PC-3 (cell line): ENCODE measurements at regions not wholly inside any gene's neighbourhood (a gene's known extent, or its start where the extent isn't known, plus 50 kb on each side); places are given as distances from the start of the nearest gene placed in this dataset.
"Not testable (repeated sequence)": the region's sequence is repeated elsewhere in the genome, so short reads cannot be mapped to it uniquely, and the experiment has no call there.

Experiments used
- ATAC-seq: fragments of 200-7000 bp; cut with Tn5 transposase; 2 replicates; pipeline ENCODE4 v1.9.1; 2020; ENCODE audit warnings: mild to moderate bottlenecking, moderate library complexity
- BruUV-seq: library from RNA; stranded (reverse); fragments of 400-500 nt; replicated peaks from 2 replicates; lab custom pipeline; 2021; lab: Mats Ljungman, UMichigan
- CTCF ChIA-PET: fragments of 300-600 bp; sonication (Branson Sonifier 250); formaldehyde crosslinking; loops from one replicate; lab custom pipeline; 2022; ENCODE audit warnings: antibody characterized with exemption; lab: Charles Lee
- POLR2A ChIA-PET: fragments of 300-600 bp; sonication (Branson Sonifier 250); formaldehyde crosslinking; loops from one replicate; lab custom pipeline; 2022; ENCODE audit warnings: antibody characterized with exemption; ENCODE audit not compliant: unreplicated experiment; lab: Charles Lee
- DNase-seq: peaks from one replicate; pipeline ENCODE4 v3.0.0-alpha.2; 2015
- H2AFZ ChIP-seq: fragments of 300-600 bp; sonication (generic); 2 replicates; pipeline ENCODE4 v1.6.0; 2016; ENCODE audit warnings: antibody characterized with exemption, low read length
- H3F3A ChIP-seq: fragments of 300-600 bp; sonication (generic); one replicate; pipeline ENCODE4 v1.6.0; 2017; ENCODE audit warnings: antibody characterized with exemption, low read length, control low read depth, mild to moderate bottlenecking; ENCODE audit not compliant: unreplicated experiment
- H3K27ac ChIP-seq: fragments of 300-600 bp; sonication (generic); 2 replicates; pipeline ENCODE4 v1.5.1; 2016; ENCODE audit warnings: mild to moderate bottlenecking, low read length
- H3K27me3 ChIP-seq: fragments of 300-600 bp; sonication (generic); 2 replicates; pipeline ENCODE4 v1.6.1; 2016; ENCODE audit warnings: low read length, mixed read lengths
- H3K36me3 ChIP-seq: fragments of 300-600 bp; sonication (generic); 2 replicates; pipeline ENCODE4 v1.6.1; 2016; ENCODE audit warnings: low read depth, mixed run types, low read length, mixed read lengths
- H3K4me1 ChIP-seq: fragments of 300-600 bp; sonication (generic); 2 replicates; pipeline ENCODE4 v1.5.1; 2016; ENCODE audit warnings: low read length; ENCODE audit not compliant: insufficient read depth
- H3K4me2 ChIP-seq: fragments of 300-600 bp; sonication (generic); 2 replicates; pipeline ENCODE4 v1.6.0; 2016; ENCODE audit warnings: low read length
- H3K4me3 ChIP-seq: fragments of 300-600 bp; sonication (generic); 2 replicates; pipeline ENCODE4 v1.5.1; 2016; ENCODE audit warnings: mild to moderate bottlenecking, low read length, mixed read lengths
- H3K79me2 ChIP-seq: fragments of 300-600 bp; sonication (generic); 2 replicates; pipeline ENCODE4 v1.6.1; 2017; ENCODE audit warnings: low read length, mixed read lengths
- H3K9ac ChIP-seq: fragments of 300-600 bp; sonication (generic); 2 replicates; pipeline ENCODE4 v1.6.0; 2016; ENCODE audit warnings: mild to moderate bottlenecking, low read length
- H3K9me2 ChIP-seq: fragments of 300-600 bp; sonication (generic); replicated peaks from 2 replicates; pipeline ENCODE4 v1.6.1; 2016; ENCODE audit warnings: mixed run types, low read length, mixed read lengths
- H3K9me3 ChIP-seq: fragments of 300-600 bp; sonication (generic); 2 replicates; pipeline ENCODE4 v1.6.1; 2016; ENCODE audit warnings: low read length, mixed read lengths
- H4K20me1 ChIP-seq: fragments of 300-600 bp; sonication (generic); 2 replicates; pipeline ENCODE4 v1.6.1; 2016; ENCODE audit warnings: low read length, mixed read lengths
- intact Hi-C: fragments of 100-400 bp; cut with micrococcal nuclease; formaldehyde crosslinking; loops from 2 replicates; pipeline ENCODE4 v1.9.0; 2023

- H3K9me3 ChIP-seq, H3F3A ChIP-seq, H3K9me2 ChIP-seq, intact Hi-C loops, H3K4me1 ChIP-seq, H3K27ac ChIP-seq, DNase-seq, ATAC-seq, H3K4me2 ChIP-seq, POLR2A ChIA-PET, H3K9ac ChIP-seq, H3K4me3 ChIP-seq, H3K36me3 ChIP-seq, CTCF ChIA-PET, BruUV-seq, H3K27me3 ChIP-seq, H4K20me1 ChIP-seq, H2AFZ ChIP-seq, H3K79me2 ChIP-seq: not testable (repeated sequence)
Observed at GRCh38 chr6:26770941-26771666, 111.6 kb upstream of the ZNF322 start.

GRCh38 chr6:26773414-26773813, 113.9 kb upstream of the ZNF322 start:
- H3K9ac ChIP-seq, H2AFZ ChIP-seq, ATAC-seq, H4K20me1 ChIP-seq, POLR2A ChIA-PET, H3K4me3 ChIP-seq, CTCF ChIA-PET, H3K27me3 ChIP-seq, BruUV-seq, H3F3A ChIP-seq, H3K4me2 ChIP-seq, H3K4me1 ChIP-seq, H3K27ac ChIP-seq, H3K36me3 ChIP-seq, DNase-seq, H3K9me3 ChIP-seq, H3K79me2 ChIP-seq, intact Hi-C loops, H3K9me2 ChIP-seq: not testable (repeated sequence)

GRCh38 chr6:26780563-26780962, 121.0 kb upstream of the ZNF322 start:
- H3K27me3 ChIP-seq, CTCF ChIA-PET, H3K9me3 ChIP-seq, DNase-seq, H3K4me3 ChIP-seq, H3F3A ChIP-seq, H2AFZ ChIP-seq, H3K27ac ChIP-seq, H4K20me1 ChIP-seq, BruUV-seq, H3K36me3 ChIP-seq, POLR2A ChIA-PET, H3K9ac ChIP-seq, H3K4me1 ChIP-seq, H3K79me2 ChIP-seq, H3K9me2 ChIP-seq, H3K4me2 ChIP-seq, intact Hi-C loops, ATAC-seq: not testable (repeated sequence)

- POLR2A ChIA-PET, H4K20me1 ChIP-seq, CTCF ChIA-PET, H3K27ac ChIP-seq, intact Hi-C loops, H2AFZ ChIP-seq, H3K4me2 ChIP-seq, H3K4me3 ChIP-seq, ATAC-seq, H3K79me2 ChIP-seq, H3K36me3 ChIP-seq, BruUV-seq, H3K9me3 ChIP-seq, H3K27me3 ChIP-seq, H3K4me1 ChIP-seq, H3K9ac ChIP-seq, H3F3A ChIP-seq, DNase-seq, H3K9me2 ChIP-seq: not testable (repeated sequence)
Observed at GRCh38 chr6:26795474-26796307, 136.1 kb upstream of the ZNF322 start.

GRCh38 chr6:26799903-26800633, 140.5 kb upstream of the ZNF322 start:
- H3K4me3 ChIP-seq, ATAC-seq, H3K9me3 ChIP-seq, DNase-seq, CTCF ChIA-PET, H3K9ac ChIP-seq, intact Hi-C loops, H2AFZ ChIP-seq, BruUV-seq, H3K9me2 ChIP-seq, H3F3A ChIP-seq, POLR2A ChIA-PET, H3K4me2 ChIP-seq, H3K36me3 ChIP-seq, H3K4me1 ChIP-seq, H3K79me2 ChIP-seq, H3K27ac ChIP-seq, H3K27me3 ChIP-seq, H4K20me1 ChIP-seq: not testable (repeated sequence)

GRCh38 chr6:26803762-26804161, 144.2 kb upstream of the ZNF322 start:
- ATAC-seq: not testable (repeated sequence)

More at GRCh38 chr6:26803762-26804161, 144.2 kb upstream of the ZNF322 start:
- intact Hi-C loops, H3K4me1 ChIP-seq, H2AFZ ChIP-seq, H3F3A ChIP-seq, H3K9me2 ChIP-seq, H4K20me1 ChIP-seq, H3K27ac ChIP-seq, H3K4me3 ChIP-seq, H3K4me2 ChIP-seq, DNase-seq, BruUV-seq, H3K9me3 ChIP-seq, CTCF ChIA-PET, H3K27me3 ChIP-seq, POLR2A ChIA-PET, H3K9ac ChIP-seq, H3K36me3 ChIP-seq, H3K79me2 ChIP-seq: not testable (repeated sequence)
